Smooth muscle cell (in vitro differentiated cells): ENCODE measurements at regions not wholly inside any gene's neighbourhood (a gene's known extent, or its start where the extent isn't known, plus 50 kb on each side); places are given as distances from the start of the nearest gene placed in this dataset.
A peak's percentile ranks its signal among the peaks of the same experiment; 100 is the strongest.

Source experiments
- DNase-seq: peaks from one replicate; lab custom pipeline; 2025; ENCODE audit not compliant: unreplicated experiment; lab: John Stamatoyannopoulos, UW
- H2AFZ ChIP-seq: fragments of 200-600 bp; sonication (generic); 2 replicates; pipeline ENCODE4 v1.6.0; 2016; ENCODE audit warnings: antibody characterized with exemption, low read depth, mild to moderate bottlenecking
- H3F3A ChIP-seq: fragments of 200-600 bp; sonication (generic); 2 replicates; pipeline ENCODE4 v1.6.0; 2017; ENCODE audit warnings: antibody characterized with exemption, low read depth
- H3K27ac ChIP-seq: fragments of 200-600 bp; sonication (generic); 2 replicates; pipeline ENCODE4 v1.5.1; 2016; ENCODE audit warnings: low read depth, mild to moderate bottlenecking
- H3K27me3 ChIP-seq: fragments of 200-600 bp; sonication (generic); 2 replicates; pipeline ENCODE4 v1.6.1; 2016; ENCODE audit warnings: low read depth, mild to moderate bottlenecking
- H3K36me3 ChIP-seq: fragments of 200-600 bp; sonication (generic); 2 replicates; pipeline ENCODE4 v1.5.1; 2016; ENCODE audit warnings: low read depth
- H3K4me1 ChIP-seq: fragments of 200-600 bp; sonication (generic); 2 replicates; pipeline ENCODE4 v1.5.1; 2016; ENCODE audit warnings: low read depth
- H3K4me2 ChIP-seq: fragments of 200-600 bp; sonication (generic); 2 replicates; pipeline ENCODE4 v1.6.0; 2016; ENCODE audit warnings: mild to moderate bottlenecking
- H3K4me3 ChIP-seq: fragments of 200-600 bp; sonication (generic); 2 replicates; pipeline ENCODE4 v1.5.1; 2016; ENCODE audit warnings: mild to moderate bottlenecking
- H3K79me2 ChIP-seq: fragments of 200-600 bp; sonication (generic); 2 replicates; pipeline ENCODE4 v1.6.0; 2016; ENCODE audit warnings: low read depth, mild to moderate bottlenecking
- H3K9ac ChIP-seq: fragments of 200-600 bp; sonication (generic); 2 replicates; pipeline ENCODE4 v1.6.0; 2016; ENCODE audit warnings: low read depth
- H3K9me3 ChIP-seq: fragments of 200-600 bp; sonication (generic); replicated peaks from 2 replicates; pipeline ENCODE4 v1.5.1; 2016; ENCODE audit warnings: low read depth
- H4K20me1 ChIP-seq: fragments of 200-600 bp; sonication (generic); 2 replicates; pipeline ENCODE4 v1.6.0; 2016; ENCODE audit warnings: low read depth
- CTCF ChIP-seq: fragments of 200-600 bp; sonication (generic); IDR thresholded peaks from 2 replicates; pipeline ENCODE4 v1.5.1; 2017; ENCODE audit warnings: borderline replicate concordance, mild to moderate bottlenecking, antibody characterized with exemption; ENCODE audit not compliant: insufficient read depth, poor library complexity, severe bottlenecking
- WGBS: methylation state at CpG from one replicate; pipeline ENCODE4 v1.1.7; 2016; ENCODE audit warnings: low lambda C conversion rate; 5-methylcytosine and 5-hydroxymethylcytosine counted together

DNA sequence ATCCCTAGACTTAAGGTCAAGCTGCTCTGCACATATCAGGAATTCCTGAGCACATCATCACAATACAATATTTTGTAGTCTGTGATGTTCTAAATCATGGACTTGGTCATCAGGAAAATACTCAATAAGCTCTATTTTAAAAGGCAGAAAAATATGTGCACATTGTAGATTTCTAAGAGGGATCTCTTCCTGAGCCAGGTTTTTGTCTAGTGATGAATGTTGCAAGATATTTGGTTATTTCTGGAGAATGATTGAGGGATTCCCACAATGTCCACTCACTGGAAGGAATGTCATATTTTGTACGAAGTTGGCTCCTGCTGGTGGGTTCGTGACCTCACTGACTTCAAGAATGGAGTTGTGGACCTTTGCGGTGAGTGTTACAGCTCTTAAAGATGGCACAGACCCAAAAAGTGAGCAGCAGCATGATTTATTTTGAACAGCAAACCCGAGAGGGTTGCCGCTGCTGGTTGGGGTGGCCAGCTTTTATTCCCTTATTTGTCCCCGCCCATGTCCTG lies 300.9 kb upstream of the DCN start:
- no peaks in the 10 kb centered on the region for H3K36me3 ChIP-seq
- H3F3A ChIP-seq = no peaks in the 10 kb centered on the region
- no peaks in the 10 kb centered on the region for H4K20me1 ChIP-seq
- no peak overlapping the region for H3K9ac ChIP-seq
- H3K9me3 ChIP-seq = no peaks in the 10 kb centered on the region
- no peak overlapping the region for H2AFZ ChIP-seq
- no peak overlapping the region for H3K4me3 ChIP-seq
- H3K4me1 ChIP-seq = no peaks in the 10 kb centered on the region
- peak overlapping the region; percentile 8 for H3K4me2 ChIP-seq
- DNase-seq = no peak
- H3K27ac ChIP-seq = no peak overlapping the region
- TF ChIP-seq CTCF = no peak
- no peaks in the 10 kb centered on the region for H3K27me3 ChIP-seq
- H3K79me2 ChIP-seq = no peaks in the 10 kb centered on the region
- 80% methylated on average over 6 of the region's 6 CpGs for WGBS

- 78% methylated on average over 1 of the region's 1 CpG for WGBS
- H3K79me2 ChIP-seq = no peaks in the 10 kb centered on the region
Observed at GRCh38 chr12:91482231-91482630, 299.6 kb upstream of the DCN start.

GRCh38 chr12:91478500-91478899 lies 295.9 kb upstream of the DCN start:
- no peaks in the 10 kb centered on the region for H3F3A ChIP-seq
- WGBS = 95% methylated on average over 1 of the region's 1 CpG

More at GRCh38 chr12:91482231-91482630, 299.6 kb upstream of the DCN start:
- no peak overlapping the region for H3K4me2 ChIP-seq
- H2AFZ ChIP-seq = peak overlapping the region; percentile 17
- no peak for TF ChIP-seq CTCF
- H3F3A ChIP-seq = no peaks in the 10 kb centered on the region
- no peak overlapping the region for H3K9ac ChIP-seq
- no peaks in the 10 kb centered on the region for H3K4me1 ChIP-seq
- no peaks in the 10 kb centered on the region for H3K9me3 ChIP-seq
- no peak overlapping the region for H3K4me3 ChIP-seq
- H3K27me3 ChIP-seq = no peaks in the 10 kb centered on the region
- H3K36me3 ChIP-seq = no peaks in the 10 kb centered on the region
- no peaks in the 10 kb centered on the region for H4K20me1 ChIP-seq
- no peak for DNase-seq
- no peak overlapping the region for H3K27ac ChIP-seq

More at GRCh38 chr12:91478500-91478899, 295.9 kb upstream of the DCN start:
- DNase-seq = no peak
- H2AFZ ChIP-seq = no peak overlapping the region
- H3K36me3 ChIP-seq = no peaks in the 10 kb centered on the region
- H3K9me3 ChIP-seq = no peaks in the 10 kb centered on the region
- no peak overlapping the region for H3K4me2 ChIP-seq
- no peak overlapping the region for H3K9ac ChIP-seq
- no peaks in the 10 kb centered on the region for H3K27me3 ChIP-seq
- no peaks in the 10 kb centered on the region for H3K4me1 ChIP-seq
- no peaks in the 10 kb centered on the region for H3K79me2 ChIP-seq
- no peaks in the 10 kb centered on the region for H4K20me1 ChIP-seq
- no peak overlapping the region for H3K4me3 ChIP-seq
- TF ChIP-seq CTCF = no peak
- H3K27ac ChIP-seq = no peak overlapping the region
